Sigmoid colon (tissue), 6 donors: ENCODE measurements at regions not wholly inside any gene's neighbourhood (a gene's known extent, or its start where the extent isn't known, plus 50 kb on each side); places are given as distances from the start of the nearest gene placed in this dataset.

Source experiments
- DNase-seq: peaks from one replicate; pipeline ENCODE4 v3.0.0-alpha.2; 2019
- H3K27ac ChIP-seq, 4 donors: fragments of 200-600 bp; sonication (generic); one replicate each; pipeline ENCODE4 v1.5.1; 2016 to 2019; ENCODE audit warnings: mild to moderate bottlenecking in 1 of 4
- H3K27me3 ChIP-seq, 3 donors: fragments of 200-600 bp; sonication (generic); one replicate each; pipeline ENCODE4 v1.5.1; 2019; ENCODE audit warnings: mild to moderate bottlenecking in 1 of 3
- H3K36me3 ChIP-seq, 4 donors: fragments of 200-600 bp; sonication (generic); one replicate each; pipeline ENCODE4 v1.5.1; 2016 to 2019
- H3K4me1 ChIP-seq, 4 donors: fragments of 200-600 bp; sonication (generic); one replicate each; pipeline ENCODE4 v1.5.1; 2017 to 2019
- H3K4me3 ChIP-seq, 4 donors: fragments of 200-600 bp; sonication (generic); one replicate each; pipeline ENCODE4 v1.5.1; 2017 to 2019; ENCODE audit warnings: mild to moderate bottlenecking in 2 of 4, moderate library complexity in 1 of 4
- H3K9me3 ChIP-seq, 4 donors: fragments of 200-600 bp in 3 of 4; sonication (generic) in 3 of 4; one replicate each; pipeline versions ENCODE4 v1.5.1 to v1.6.1; 2013 to 2019
- EP300 ChIP-seq, 4 donors: sonication (generic); formaldehyde crosslinking; IDR thresholded peaks; one replicate each; pipeline ENCODE4 v1.6.1; 2017; ENCODE audit warnings: antibody characterized with exemption in 4 of 4
- POLR2A ChIP-seq, 2 donors: fragments of 450-650 bp; IDR thresholded peaks; one replicate each; pipeline ENCODE4 v1.6.1; 2016; ENCODE audit warnings: antibody characterized with exemption in 2 of 2, mild to moderate bottlenecking in 2 of 2, moderate library complexity in 2 of 2
- POLR2AphosphoS5 ChIP-seq, 4 donors: sonication (generic); formaldehyde crosslinking; IDR thresholded peaks; one replicate each; pipeline ENCODE4 v1.6.1; 2017; ENCODE audit warnings: antibody characterized with exemption in 4 of 4
- WGBS, 2 donors: extraction: QIAGEN DNeasy Blood & Tissue Kit; methylation state at CpG; one replicate each; pipeline ENCODE4 v1.1.7; 2013; 5-methylcytosine and 5-hydroxymethylcytosine counted together
- intact Hi-C: fragments of 100-400 bp; cut with DNase I; formaldehyde crosslinking; loops from one replicate; pipeline ENCODE4 v1.15.1; 2023
- TF ChIP-seq, protein P1 (sequence below), 4 experiments: fragments of 450-650 bp in 3 of 4; fragments of 200-600 bp in 1 of 4; IDR thresholded peaks; one replicate each; pipeline ENCODE4 v1.5.1; 2016 to 2019; ENCODE audit warnings: antibody characterized with exemption in 4 of 4, mild to moderate bottlenecking in 3 of 4, moderate library complexity in 2 of 4
- donor health status: healthy with polysubstance abuse.
- donor health status: healthy.

DNA sequence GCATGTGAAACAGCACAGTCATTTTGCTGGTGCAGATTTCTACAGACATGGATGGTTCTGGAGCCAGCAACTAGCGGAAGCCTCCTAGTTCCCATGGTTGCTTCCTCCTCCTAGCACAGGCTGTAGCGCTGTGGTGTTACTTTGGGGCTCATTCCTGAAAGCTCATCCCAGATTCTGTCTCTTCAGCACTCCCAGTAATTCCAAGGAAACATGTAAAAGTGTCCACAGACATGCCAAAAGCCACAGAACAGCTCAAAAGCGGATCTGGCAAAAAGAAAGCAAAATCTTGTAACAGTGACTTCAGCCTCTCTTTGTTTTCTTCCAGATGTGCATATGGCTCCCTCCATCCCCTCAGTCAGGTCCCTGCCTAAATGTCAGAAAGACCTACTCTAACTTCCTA, 144.1 kb downstream of the CEP120 start:
- no peaks in the 10 kb centered on the region for H3K9me3 ChIP-seq
- peaks cover 0 to 42% (median 25%) of the 10 kb centered on the region in 4 donors for H3K4me1 ChIP-seq
- DNase-seq = no peak
- H3K4me3 ChIP-seq = no peak overlapping the region
- intact Hi-C loops = no loop called here
- TF ChIP-seq EP300 (IDR thresholded peaks at IDR 0.05) (no peak), POLR2A (IDR thresholded peaks at IDR 0.05) (no peak)
- 82 to 87% methylated on average over 3 of the region's 3 CpGs for WGBS, 2 donors
- no peaks in the 10 kb centered on the region for H3K27me3 ChIP-seq
- H3K36me3 ChIP-seq = no peaks in the 10 kb centered on the region
- peak overlapping the region in 1 of 4 donors; percentile 15 for H3K27ac ChIP-seq

DNA sequence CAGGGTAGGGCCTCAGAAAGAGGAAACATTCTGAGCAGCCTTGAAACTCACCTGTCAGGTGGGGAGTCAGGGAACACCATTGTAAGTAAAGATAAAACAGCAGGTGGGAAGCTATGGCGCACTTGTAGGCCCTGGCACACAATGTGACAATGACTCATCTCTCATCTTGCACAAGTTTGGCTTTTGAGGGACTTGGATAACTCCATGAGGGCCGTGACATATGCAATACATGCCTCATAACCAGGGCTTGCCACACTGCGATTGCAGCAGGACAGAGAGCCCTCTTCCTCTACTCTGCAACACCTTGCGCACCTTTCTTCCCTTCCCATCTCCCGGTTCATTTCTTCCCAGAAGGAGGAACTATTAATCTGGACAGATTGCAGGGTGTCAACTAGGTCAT, 144.9 kb downstream of the CEP120 start:
- H3K36me3 ChIP-seq = no peaks in the 10 kb centered on the region
- no peak overlapping the region for H3K27ac ChIP-seq
- no peak overlapping the region for H3K4me3 ChIP-seq
- no peak for DNase-seq
- H3K9me3 ChIP-seq = no peaks in the 10 kb centered on the region
- H3K27me3 ChIP-seq = no peaks in the 10 kb centered on the region
- intact Hi-C loops = no loop called here
- 78 to 86% methylated on average over 5 of the region's 5 CpGs for WGBS, 2 donors
- TF ChIP-seq EP300 (IDR thresholded peaks at IDR 0.05) = no peak
- no peak for TF ChIP-seq POLR2AphosphoS5 (IDR thresholded peaks at IDR 0.05)
- TF ChIP-seq, protein P1, sequence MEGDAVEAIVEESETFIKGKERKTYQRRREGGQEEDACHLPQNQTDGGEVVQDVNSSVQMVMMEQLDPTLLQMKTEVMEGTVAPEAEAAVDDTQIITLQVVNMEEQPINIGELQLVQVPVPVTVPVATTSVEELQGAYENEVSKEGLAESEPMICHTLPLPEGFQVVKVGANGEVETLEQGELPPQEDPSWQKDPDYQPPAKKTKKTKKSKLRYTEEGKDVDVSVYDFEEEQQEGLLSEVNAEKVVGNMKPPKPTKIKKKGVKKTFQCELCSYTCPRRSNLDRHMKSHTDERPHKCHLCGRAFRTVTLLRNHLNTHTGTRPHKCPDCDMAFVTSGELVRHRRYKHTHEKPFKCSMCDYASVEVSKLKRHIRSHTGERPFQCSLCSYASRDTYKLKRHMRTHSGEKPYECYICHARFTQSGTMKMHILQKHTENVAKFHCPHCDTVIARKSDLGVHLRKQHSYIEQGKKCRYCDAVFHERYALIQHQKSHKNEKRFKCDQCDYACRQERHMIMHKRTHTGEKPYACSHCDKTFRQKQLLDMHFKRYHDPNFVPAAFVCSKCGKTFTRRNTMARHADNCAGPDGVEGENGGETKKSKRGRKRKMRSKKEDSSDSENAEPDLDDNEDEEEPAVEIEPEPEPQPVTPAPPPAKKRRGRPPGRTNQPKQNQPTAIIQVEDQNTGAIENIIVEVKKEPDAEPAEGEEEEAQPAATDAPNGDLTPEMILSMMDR (IDR thresholded peaks at IDR 0.05) = no peak
- H3K4me1 ChIP-seq = peaks cover 0 to 34% (median 18%) of the 10 kb centered on the region in 4 donors

DNA sequence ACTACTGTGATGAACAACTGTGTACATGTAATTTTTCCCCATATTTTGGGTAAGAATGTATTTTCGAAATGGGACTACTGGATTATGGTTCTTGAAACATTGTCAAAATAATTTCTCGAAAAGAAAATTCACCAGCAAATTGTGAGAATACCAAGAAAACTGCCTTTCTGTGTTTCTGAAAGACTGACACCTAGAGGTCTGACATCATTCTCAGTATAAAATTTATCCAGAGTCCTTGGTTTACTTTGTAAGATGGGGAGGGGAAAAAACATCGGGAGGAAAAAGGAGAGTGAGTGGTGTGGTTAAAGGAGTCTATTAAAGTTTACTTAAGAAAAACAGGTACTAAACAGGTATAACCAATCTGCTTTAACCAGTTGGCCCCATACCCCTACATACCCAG, 149.2 kb downstream of the CEP120 start:
- Histone ChIP-seq H3K4me3 (no peak overlapping the region), H3K27me3 (no peaks in the 10 kb centered on the region), H3K27ac (no peak overlapping the region), H3K36me3 (no peaks in the 10 kb centered on the region), H3K4me1 (peaks cover 0 to 19% (median 8%) of the 10 kb centered on the region in 4 donors), H3K9me3 (no peaks in the 10 kb centered on the region)
- intact Hi-C loops = no loop called here
- WGBS, 2 donors = 50 to 70% methylated on average over 3 of the region's 3 CpGs
- DNase-seq = no peak
- TF ChIP-seq, protein P1 (IDR thresholded peaks at IDR 0.05) = no peak
- TF ChIP-seq POLR2A (IDR thresholded peaks at IDR 0.05) (no peak), EP300 (IDR thresholded peaks at IDR 0.05) (no peak), POLR2AphosphoS5 (IDR thresholded peaks at IDR 0.05) (no peak)

DNA sequence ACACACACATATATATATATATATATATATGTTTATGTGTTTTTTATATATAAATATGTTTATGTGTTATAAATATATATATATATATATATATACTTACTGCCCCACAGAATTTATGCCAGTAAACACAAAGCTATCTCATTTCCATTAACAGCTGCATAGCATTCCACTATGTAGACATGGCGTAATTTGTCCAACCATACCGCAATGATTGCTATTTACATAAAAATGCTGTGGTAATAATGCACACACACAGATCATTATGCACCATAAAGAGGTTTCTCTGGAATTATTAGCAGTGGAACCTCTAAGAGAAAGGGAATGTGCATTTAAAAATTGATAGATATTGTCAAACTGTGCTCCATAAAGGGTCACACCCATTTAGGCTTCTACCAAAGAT, 150.1 kb downstream of the CEP120 start:
- no peak overlapping the region for H3K4me3 ChIP-seq
- intact Hi-C loops = no loop called here
- no peak overlapping the region for H3K27ac ChIP-seq
- no peaks in the 10 kb centered on the region for H3K27me3 ChIP-seq
- TF ChIP-seq EP300 (IDR thresholded peaks at IDR 0.05) (no peak), POLR2AphosphoS5 (IDR thresholded peaks at IDR 0.05) (no peak), POLR2A (IDR thresholded peaks at IDR 0.05) (no peak)
- TF ChIP-seq, protein P1 (IDR thresholded peaks at IDR 0.05) = no peak
- no peaks in the 10 kb centered on the region for H3K9me3 ChIP-seq
- peaks cover 0 to 15% (median 5%) of the 10 kb centered on the region in 4 donors for H3K4me1 ChIP-seq
- WGBS, 2 donors = 93 to 97% methylated on average over 2 of the region's 2 CpGs
- DNase-seq = no peak
- no peaks in the 10 kb centered on the region for H3K36me3 ChIP-seq

DNA sequence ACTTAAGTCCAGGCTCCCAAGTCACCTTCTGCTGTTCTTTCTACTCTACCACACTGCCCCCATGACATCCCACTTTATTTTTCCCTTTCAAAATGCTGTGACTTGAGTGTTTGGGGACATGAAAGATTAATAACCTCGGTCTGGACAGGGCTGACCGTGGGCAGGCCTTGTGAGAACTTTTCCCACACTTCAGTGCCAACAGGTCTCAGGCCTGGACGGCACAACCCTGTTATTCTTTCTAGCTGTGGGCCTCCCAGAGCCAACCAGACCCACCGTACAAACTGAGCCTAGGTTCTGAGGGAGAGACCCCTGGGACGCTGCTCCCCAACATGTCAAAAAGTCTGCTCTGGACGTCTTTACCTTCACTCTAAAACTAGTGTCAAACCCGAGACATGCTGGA, 153.4 kb downstream of the CEP120 start:
- no peak overlapping the region for H3K27ac ChIP-seq
- no peak for TF ChIP-seq EP300 (IDR thresholded peaks at IDR 0.05)
- TF ChIP-seq POLR2A (IDR thresholded peaks at IDR 0.05) = no peak
- TF ChIP-seq, protein P1 (IDR thresholded peaks at IDR 0.05) = no peak
- TF ChIP-seq POLR2AphosphoS5 (IDR thresholded peaks at IDR 0.05) = no peak
- peaks cover 0 to 3% (median 2%) of the 10 kb centered on the region in 4 donors for H3K4me1 ChIP-seq
- DNase-seq = no peak
- no peaks in the 10 kb centered on the region for H3K9me3 ChIP-seq
- H3K27me3 ChIP-seq = no peaks in the 10 kb centered on the region
- 78 to 79% methylated on average over 7 of the region's 7 CpGs for WGBS, 2 donors
- intact Hi-C loops = no loop called here
- no peak overlapping the region for H3K4me3 ChIP-seq
- H3K36me3 ChIP-seq = no peaks in the 10 kb centered on the region
